CD4-positive, alpha-beta T cell treated with Interleukin-1 beta for 1 hour (primary cell): ENCODE measurements at regions not wholly inside any gene's neighbourhood (a gene's known extent, or its start where the extent isn't known, plus 50 kb on each side); places are given as distances from the start of the nearest gene placed in this dataset.

ENCODE experiments used
- DNase-seq, 2 donors: peaks; one replicate each; pipeline ENCODE4 v3.0.0-alpha.2; 2020 to 2022

GRCh38 chr21:23507501-23507900 lies 2099.8 kb downstream of the MRPL39 start:
- no peak for DNase-seq

GRCh38 chr21:23496729-23497128 lies 2110.6 kb downstream of the MRPL39 start:
- no peak for DNase-seq

- DNase-seq, result no peak
Observed at GRCh38 chr21:23488245-23488644, 2119.0 kb downstream of the MRPL39 start.

GRCh38 chr21:23480591-23481270 lies 2126.6 kb downstream of the MRPL39 start:
- no peak for DNase-seq

- no peak for DNase-seq
Observed at GRCh38 chr21:23478381-23478780, 2128.9 kb downstream of the MRPL39 start.

GRCh38 chr21:23475281-23476219 lies 2131.7 kb downstream of the MRPL39 start:
- DNase-seq, result no peak

- no peak for DNase-seq
Observed at GRCh38 chr21:23471877-23472276, 2135.4 kb downstream of the MRPL39 start.

GRCh38 chr21:23463365-23463764 lies 2143.9 kb downstream of the MRPL39 start:
- no peak for DNase-seq

GRCh38 chr21:23455676-23456075 lies 2151.6 kb downstream of the MRPL39 start:
- no peak for DNase-seq

GRCh38 chr21:23452384-23453083 lies 2154.7 kb downstream of the MRPL39 start:
- DNase-seq, result no peak

GRCh38 chr21:23445307-23445706 lies 2162.0 kb downstream of the MRPL39 start:
- no peak for DNase-seq

GRCh38 chr21:23438081-23438480 lies 2169.2 kb downstream of the MRPL39 start:
- DNase-seq, result no peak

GRCh38 chr21:23402929-23403520 lies 2204.3 kb downstream of the MRPL39 start:
- DNase-seq, result no peak

- DNase-seq, result no peak
Observed at GRCh38 chr21:23401278-23401677, 2206.0 kb downstream of the MRPL39 start.

GRCh38 chr21:23398726-23399125 lies 2208.6 kb downstream of the MRPL39 start:
- no peak for DNase-seq

GRCh38 chr21:23394458-23394857 lies 2212.8 kb downstream of the MRPL39 start:
- DNase-seq, result no peak

- no peak for DNase-seq
Observed at GRCh38 chr21:23384679-23385078, 2222.6 kb downstream of the MRPL39 start.

GRCh38 chr21:23374155-23374554 lies 2233.1 kb downstream of the MRPL39 start:
- DNase-seq, result no peak

- no peak for DNase-seq
Observed at GRCh38 chr21:23356905-23357304, 2250.4 kb downstream of the MRPL39 start.

GRCh38 chr21:23316190-23316589 lies 2291.1 kb downstream of the MRPL39 start:
- DNase-seq, result no peak

GRCh38 chr21:23308741-23309140 lies 2298.5 kb downstream of the MRPL39 start:
- DNase-seq, result no peak

GRCh38 chr21:23307065-23307464 lies 2300.2 kb downstream of the MRPL39 start:
- no peak for DNase-seq

GRCh38 chr21:23292292-23292691 lies 2294.1 kb downstream of the NCAM2 start:
- no peak for DNase-seq
